ENCODE measurements at regions not wholly inside any gene's neighbourhood (a gene's known extent, or its start where the extent isn't known, plus 50 kb on each side); places are given as distances from the start of the nearest gene placed in this dataset.

- WGBS = 15% methylated on average over 2 of the region's 2 CpGs
- H3K4me1 ChIP-seq (ENCODE audit: control insufficient read depth in 4 of 4, insufficient read depth in 4 of 4, low read length in 3 of 4) = no peaks in the 10 kb centered on the region
Measured at GRCh38 chr6:23728707-23729106, 397.3 kb upstream of the NRSN1 start.

GRCh38 chr6:23731609-23732008 lies 394.4 kb upstream of the NRSN1 start:
- no peak overlapping the region for H3K4me3 ChIP-seq (ENCODE audit: low read depth in 1 of 3, low read length in 3 of 3)
- H3K9me3 ChIP-seq (ENCODE audit: control insufficient read depth in 4 of 4, low read length in 3 of 4) = no peaks in the 10 kb centered on the region
- no peaks in the 10 kb centered on the region for H3K27me3 ChIP-seq (ENCODE audit: control insufficient read depth in 4 of 4, insufficient read depth in 4 of 4, low read length in 3 of 4)
- no peaks in the 10 kb centered on the region for H3K36me3 ChIP-seq (ENCODE audit: control insufficient read depth in 4 of 4, insufficient read depth in 3 of 4, low read depth in 1 of 4, low read length in 3 of 4)
- H3K4me1 ChIP-seq (ENCODE audit: control insufficient read depth in 4 of 4, insufficient read depth in 4 of 4, low read length in 3 of 4) = no peaks in the 10 kb centered on the region
- WGBS = 78% methylated on average over 4 of the region's 4 CpGs
- H3K27ac ChIP-seq (ENCODE audit: low read depth in 1 of 2, low read length in 2 of 2) = no peak overlapping the region
- TF ChIP-seq CTCF (IDR thresholded peaks at IDR 0.05; ENCODE audit: low read depth, low read length, missing input control) (no peak), ZBTB33 (IDR thresholded peaks at IDR 0.05) (no peak), MAX (IDR thresholded peaks at IDR 0.05) (no peak), SP1 (IDR thresholded peaks at IDR 0.05) (no peak), GABPA (IDR thresholded peaks at IDR 0.05 in 1 of 2, conservative IDR thresholded peaks at IDR 0.05 in 1 of 2) (no peak), NR2F2 (IDR thresholded peaks at IDR 0.05) (no peak), HNF4G (IDR thresholded peaks at IDR 0.05) (no peak), YY1 (IDR thresholded peaks at IDR 0.05) (no peak)
- H3K9ac ChIP-seq (ENCODE audit: low read depth in 1 of 2, low read length in 2 of 2) = no peak overlapping the region
- DNase-seq (ENCODE audit: low spot score) = no peak

More at GRCh38 chr6:23728707-23729106, 397.3 kb upstream of the NRSN1 start:
- Histone ChIP-seq H3K4me3 (ENCODE audit: low read depth in 1 of 3, low read length in 3 of 3) (no peak overlapping the region), H3K9ac (ENCODE audit: low read depth in 1 of 2, low read length in 2 of 2) (no peak overlapping the region), H3K27me3 (ENCODE audit: control insufficient read depth in 4 of 4, insufficient read depth in 4 of 4, low read length in 3 of 4) (no peaks in the 10 kb centered on the region), H3K9me3 (ENCODE audit: control insufficient read depth in 4 of 4, low read length in 3 of 4) (no peaks in the 10 kb centered on the region), H3K36me3 (ENCODE audit: control insufficient read depth in 4 of 4, insufficient read depth in 3 of 4, low read depth in 1 of 4, low read length in 3 of 4) (no peaks in the 10 kb centered on the region), H3K27ac (ENCODE audit: low read depth in 1 of 2, low read length in 2 of 2) (no peak overlapping the region)
- TF ChIP-seq ATF3 (IDR thresholded peaks at IDR 0.05) (no peak), JUND (IDR thresholded peaks at IDR 0.05) (no peak)
- DNase-seq (ENCODE audit: low spot score) = no peak

GRCh38 chr6:23732521-23732920 lies 393.5 kb upstream of the NRSN1 start:
- 80% methylated on average over 3 of the region's 3 CpGs for WGBS
- no peak overlapping the region for H3K4me3 ChIP-seq (ENCODE audit: low read depth in 1 of 3, low read length in 3 of 3)
- H3K4me1 ChIP-seq (ENCODE audit: control insufficient read depth in 4 of 4, insufficient read depth in 4 of 4, low read length in 3 of 4) = no peaks in the 10 kb centered on the region
- no peaks in the 10 kb centered on the region for H3K9me3 ChIP-seq (ENCODE audit: control insufficient read depth in 4 of 4, low read length in 3 of 4)
- H3K9ac ChIP-seq (ENCODE audit: low read depth in 1 of 2, low read length in 2 of 2) = no peak overlapping the region
- H3K27me3 ChIP-seq (ENCODE audit: control insufficient read depth in 4 of 4, insufficient read depth in 4 of 4, low read length in 3 of 4) = no peaks in the 10 kb centered on the region
- H3K36me3 ChIP-seq (ENCODE audit: control insufficient read depth in 4 of 4, insufficient read depth in 3 of 4, low read depth in 1 of 4, low read length in 3 of 4) = no peaks in the 10 kb centered on the region
- H3K27ac ChIP-seq (ENCODE audit: low read depth in 1 of 2, low read length in 2 of 2) = no peak overlapping the region
- DNase-seq (ENCODE audit: low spot score) = no peak
- TF ChIP-seq FOXA1 (IDR thresholded peaks at IDR 0.05) = no peak
- no peak for TF ChIP-seq NR2F2 (IDR thresholded peaks at IDR 0.05)
- TF ChIP-seq ATF3 (IDR thresholded peaks at IDR 0.05) = no peak
- no peak for TF ChIP-seq FOXA2 (IDR thresholded peaks at IDR 0.05)
- no peak for TF ChIP-seq REST (IDR thresholded peaks at IDR 0.05)
- TF ChIP-seq RXRA (IDR thresholded peaks at IDR 0.05) = no peak
- no peak for TF ChIP-seq HNF4G (IDR thresholded peaks at IDR 0.05)
- no peak for TF ChIP-seq TAF1 (conservative IDR thresholded peaks at IDR 0.05)
- no peak for TF ChIP-seq RAD21 (IDR thresholded peaks at IDR 0.05)
- no peak for TF ChIP-seq ZBTB33 (IDR thresholded peaks at IDR 0.05)
- TF ChIP-seq YY1 (IDR thresholded peaks at IDR 0.05) = no peak
- TF ChIP-seq GABPA (IDR thresholded peaks at IDR 0.05 in 1 of 2, conservative IDR thresholded peaks at IDR 0.05 in 1 of 2) = no peak
